Activated naive CD8-positive, alpha-beta T cell treated with anti-CD3 and anti-CD28 coated beads, Interleukin-2, amount 10 ng/mL, durations not matched to agents 7 days and 5 days (primary cell): ENCODE measurements at regions not wholly inside any gene's neighbourhood (a gene's known extent, or its start where the extent isn't known, plus 50 kb on each side); places are given as distances from the start of the nearest gene placed in this dataset. TPM values are rescaled to one million over a fixed set of nuclear protein-coding genes. Genes with fewer than 3 reads are reported as not detected.
"Not testable (repeated sequence)": the region's sequence is repeated elsewhere in the genome, so short reads cannot be mapped to it uniquely, and the experiment has no call there.

Source experiments
- ATAC-seq: fragments of 150-1000 bp; cut with Tn5 transposase; one replicate; pipeline ENCODE4 v1.10.0; 2021; ENCODE audit warnings: low read depth, moderate library complexity
- POLR2A ChIA-PET: fragments of 350-600 bp; sonication (Branson Sonifier 250); formaldehyde crosslinking; loops from one replicate; lab custom pipeline; 2021; ENCODE audit warnings: antibody characterized with exemption; lab: Charles Lee
- DNase-seq: peaks from one replicate; pipeline ENCODE4 v3.0.0; 2021
- H3K27ac Mint-ChIP-seq: one replicate; pipeline ENCODE4 v1.8.0; 2022; ENCODE audit warnings: mild to moderate bottlenecking, mixed read lengths
- H3K27me3 Mint-ChIP-seq: one replicate; pipeline ENCODE4 v1.8.0; 2022; ENCODE audit warnings: mild to moderate bottlenecking, moderate library complexity, mixed read lengths
- H3K36me3 Mint-ChIP-seq: one replicate; pipeline ENCODE4 v1.8.0; 2021; ENCODE audit warnings: mild to moderate bottlenecking, mixed read lengths
- H3K4me1 Mint-ChIP-seq: one replicate; pipeline ENCODE4 v1.8.0; 2021; ENCODE audit warnings: mixed read lengths
- H3K4me3 Mint-ChIP-seq: one replicate; pipeline ENCODE4 v1.8.0; 2022; ENCODE audit warnings: mild to moderate bottlenecking, moderate library complexity, mixed read lengths
- H3K9me3 Mint-ChIP-seq: one replicate; pipeline ENCODE4 v1.8.0; 2021; ENCODE audit warnings: mixed read lengths
- microRNA-seq: library from miRNA; unstranded; fragments of <30 nt; microRNA quantifications from one replicate; pipeline ENCODE4 v1.2.0, GENCODE V29; 2022

DNA sequence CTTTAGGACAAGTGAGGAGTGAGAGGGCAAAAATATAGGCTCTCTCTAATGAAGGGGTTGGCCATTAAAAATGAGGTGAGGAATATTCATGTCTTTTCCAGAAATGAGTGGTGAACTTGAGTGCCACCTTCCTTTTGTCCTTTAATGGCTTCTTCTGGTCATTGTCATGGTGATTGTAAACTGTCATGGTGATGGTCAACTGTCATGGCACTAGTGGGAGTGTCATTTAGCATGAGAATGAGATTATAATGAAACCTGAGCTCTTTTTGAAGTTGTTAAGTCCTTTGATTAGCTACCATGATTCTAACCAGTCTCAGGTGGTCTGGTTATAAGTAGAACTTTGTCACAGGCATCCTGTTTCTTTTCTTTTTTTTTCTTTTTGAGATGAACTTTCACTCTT is 524.4 kb downstream of the NEBL start:
- H3K27ac Mint-ChIP-seq = no peak overlapping the region
- no peak for ATAC-seq
- H3K27me3 Mint-ChIP-seq = no peaks in the 10 kb centered on the region
- POLR2A ChIA-PET = no interaction called here
- H3K4me1 Mint-ChIP-seq = no peaks in the 10 kb centered on the region
- no peak overlapping the region for H3K4me3 Mint-ChIP-seq
- no peak for DNase-seq
- peaks cover 5% of the 10 kb centered on the region for H3K9me3 Mint-ChIP-seq
- H3K36me3 Mint-ChIP-seq = no peaks in the 10 kb centered on the region

DNA sequence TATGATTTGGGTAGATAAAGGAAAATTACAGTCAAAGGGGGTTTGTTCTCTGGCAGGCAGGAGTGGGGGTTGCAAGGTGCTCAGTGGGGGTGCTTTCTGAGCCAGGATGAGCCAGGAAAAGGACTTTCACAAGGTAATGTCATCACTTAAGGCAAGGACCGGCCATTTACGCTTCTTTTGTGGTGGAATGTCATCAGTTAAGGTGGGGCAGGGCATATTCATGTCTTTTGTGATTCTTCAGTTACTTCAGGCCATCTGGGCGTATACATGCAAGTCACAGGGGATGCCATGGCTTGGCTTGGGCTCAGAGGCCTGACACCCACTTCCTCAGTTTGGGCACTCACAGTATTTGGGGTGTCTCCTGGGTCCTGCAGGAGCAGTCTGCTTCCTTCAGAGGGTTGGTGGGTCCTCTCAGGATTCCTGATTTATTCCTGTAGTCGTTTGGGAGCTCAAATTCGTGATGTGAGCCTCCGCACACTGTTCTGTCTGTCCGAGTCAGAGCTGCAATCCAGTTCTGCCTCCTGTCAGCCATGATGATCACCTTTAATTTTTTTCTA is 526.1 kb downstream of the NEBL start:
- H3K4me1 Mint-ChIP-seq, POLR2A ChIA-PET, H3K4me3 Mint-ChIP-seq, DNase-seq, H3K9me3 Mint-ChIP-seq, H3K27me3 Mint-ChIP-seq, H3K27ac Mint-ChIP-seq, H3K36me3 Mint-ChIP-seq, ATAC-seq: not testable (repeated sequence)

DNA sequence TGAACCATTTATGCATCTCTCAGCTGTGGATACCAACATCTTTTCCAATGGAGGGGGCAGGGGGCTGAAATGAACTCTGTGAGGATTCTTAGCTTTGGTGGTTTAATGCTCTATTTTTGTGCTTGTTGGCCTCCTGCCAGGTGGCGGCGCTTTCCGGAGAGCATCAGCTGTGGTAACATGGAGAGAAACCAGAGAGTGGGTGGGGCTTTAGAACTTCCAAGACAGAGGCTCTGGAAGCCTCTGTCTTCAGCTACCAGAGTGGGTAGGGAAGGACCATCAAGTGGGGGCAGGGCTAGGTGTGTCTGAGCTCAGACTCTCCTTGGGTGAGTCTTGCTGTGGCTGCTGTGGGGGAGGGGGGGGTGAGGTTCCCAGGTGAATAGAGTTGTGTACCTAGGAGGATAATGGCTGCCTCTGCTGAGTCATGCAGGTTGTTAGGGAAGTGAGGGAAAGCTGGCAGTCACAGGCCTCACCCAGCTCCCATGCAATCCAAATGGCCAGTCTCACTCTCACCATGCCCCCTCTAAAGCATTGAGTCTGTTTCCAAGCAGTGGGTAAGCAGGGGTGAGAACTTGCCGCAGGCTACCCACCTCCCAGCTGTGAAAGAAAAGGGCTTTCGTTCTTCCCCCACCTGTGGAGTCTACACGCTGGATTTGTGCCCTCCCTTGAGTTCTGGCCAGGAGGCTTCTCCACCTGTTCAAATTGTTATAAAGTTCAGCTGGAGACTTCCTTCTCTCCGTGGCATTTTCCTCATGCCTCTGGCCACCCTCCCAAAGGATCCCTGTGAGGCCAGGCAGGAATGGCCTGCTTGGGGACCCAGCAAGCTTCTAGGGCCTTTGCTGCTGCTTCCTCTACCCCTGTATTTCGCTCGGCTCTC is 527.0 kb downstream of the NEBL start:
- DNase-seq (no peak), ATAC-seq (no peak)
- H3K9me3 Mint-ChIP-seq = peaks cover 7% of the 10 kb centered on the region
- no peaks in the 10 kb centered on the region for H3K4me1 Mint-ChIP-seq
- no peak overlapping the region for H3K27ac Mint-ChIP-seq
- H3K4me3 Mint-ChIP-seq = no peak overlapping the region
- no peaks in the 10 kb centered on the region for H3K27me3 Mint-ChIP-seq
- no peaks in the 10 kb centered on the region for H3K36me3 Mint-ChIP-seq
- POLR2A ChIA-PET = no interaction called here

DNA sequence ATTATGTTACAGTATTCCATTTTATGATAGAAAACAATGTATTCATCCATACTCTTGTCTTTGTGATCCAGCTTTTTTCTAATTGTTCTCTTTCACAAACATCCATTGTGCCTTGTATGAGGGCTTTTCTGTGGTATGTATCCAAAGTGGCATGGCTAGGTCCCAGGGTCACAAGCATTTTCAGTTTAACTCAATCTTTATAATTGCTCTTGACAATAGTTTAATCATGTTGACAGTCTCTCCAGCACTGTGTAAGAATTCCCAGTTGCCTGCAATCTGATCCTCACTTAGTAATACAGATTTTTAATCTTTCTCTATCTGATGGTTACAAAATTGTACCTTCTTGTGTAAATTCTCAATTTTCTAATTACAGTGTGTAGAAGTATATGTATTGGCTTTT is 533.4 kb downstream of the NEBL start:
- no peak for DNase-seq
- no peak overlapping the region for H3K27ac Mint-ChIP-seq
- ATAC-seq = no peak
- H3K36me3 Mint-ChIP-seq = no peaks in the 10 kb centered on the region
- no peak overlapping the region for H3K4me3 Mint-ChIP-seq
- H3K27me3 Mint-ChIP-seq = no peaks in the 10 kb centered on the region
- POLR2A ChIA-PET = no interaction called here
- peaks cover 7% of the 10 kb centered on the region for H3K9me3 Mint-ChIP-seq
- no peaks in the 10 kb centered on the region for H3K4me1 Mint-ChIP-seq

DNA sequence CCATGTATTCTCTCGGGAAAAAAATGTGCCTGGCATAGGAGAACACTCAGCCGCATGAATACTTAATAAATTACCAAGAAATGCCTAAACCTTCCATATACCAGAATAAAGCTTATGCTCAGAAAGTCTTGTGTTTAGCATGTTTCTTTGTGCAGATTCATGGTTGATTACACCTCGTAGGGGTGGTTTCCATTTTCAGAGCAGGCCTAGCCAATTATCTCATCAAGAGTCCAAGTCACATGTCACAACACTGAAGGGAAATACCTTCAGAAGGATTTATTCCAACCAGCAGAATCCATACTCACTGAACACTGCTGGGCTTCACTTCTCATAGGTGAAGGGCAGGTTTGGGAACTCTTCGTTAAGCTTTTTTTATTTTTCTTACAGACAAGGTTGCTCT is 539.7 kb downstream of the PLXDC2 start:
- Mint-ChIP-seq H3K4me1 (no peaks in the 10 kb centered on the region), H3K27ac (no peak overlapping the region)

DNA sequence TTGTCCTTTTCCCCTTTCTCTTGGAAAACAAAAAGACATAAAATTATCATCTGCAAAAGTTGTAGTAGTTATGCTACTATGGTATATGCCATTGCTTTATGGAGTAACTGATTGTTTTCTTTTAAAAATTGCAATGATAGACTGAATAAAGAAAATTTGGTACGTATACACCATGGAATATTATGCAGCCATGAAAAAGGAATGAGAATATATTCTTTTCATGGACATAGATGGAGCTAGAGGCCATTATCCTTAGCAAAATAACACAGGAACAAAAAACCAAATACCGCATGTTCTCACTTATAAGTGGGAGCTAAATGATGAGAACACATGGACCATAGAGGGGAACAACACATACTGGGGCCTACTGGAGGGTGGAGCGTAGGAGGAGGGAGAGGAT is 538.8 kb downstream of the PLXDC2 start:
- Mint-ChIP-seq H3K4me3 (no peak overlapping the region), H3K27ac (no peak overlapping the region), H3K36me3 (no peaks in the 10 kb centered on the region), H3K4me1 (no peaks in the 10 kb centered on the region), H3K27me3 (no peaks in the 10 kb centered on the region), H3K9me3 (peaks cover 7% of the 10 kb centered on the region)
- POLR2A ChIA-PET = no interaction called here
- ATAC-seq (no peak), DNase-seq (no peak)

More for the DNA sequence above, 539.7 kb downstream of the PLXDC2 start:
- ATAC-seq (no peak), DNase-seq (no peak)
- no peaks in the 10 kb centered on the region for H3K36me3 Mint-ChIP-seq
- POLR2A ChIA-PET = no interaction called here
- no peaks in the 10 kb centered on the region for H3K27me3 Mint-ChIP-seq
- H3K9me3 Mint-ChIP-seq = peaks cover 5% of the 10 kb centered on the region
- no peak overlapping the region for H3K4me3 Mint-ChIP-seq

DNA sequence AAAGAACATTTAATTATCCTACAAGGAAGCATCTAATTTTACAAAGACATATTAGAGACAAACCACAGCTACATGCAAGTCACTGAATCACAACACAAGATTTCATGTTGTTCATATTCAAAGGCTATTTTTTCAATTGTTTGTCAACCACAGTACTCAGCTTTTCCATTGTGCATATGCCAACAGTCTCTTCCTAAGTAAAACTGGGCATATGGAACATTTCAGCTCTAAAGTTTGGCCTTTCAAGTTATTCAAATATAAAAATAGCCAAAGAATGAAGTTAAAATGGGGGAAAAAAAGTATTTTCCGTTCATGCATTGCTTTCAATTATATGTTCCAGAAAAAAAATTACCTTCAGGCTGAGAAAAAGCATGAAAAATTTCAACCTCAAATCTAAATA is 537.9 kb downstream of the PLXDC2 start:
- Mint-ChIP-seq H3K27me3 (no peaks in the 10 kb centered on the region), H3K4me1 (no peaks in the 10 kb centered on the region), H3K27ac (no peak overlapping the region), H3K9me3 (peaks cover 7% of the 10 kb centered on the region), H3K4me3 (no peak overlapping the region), H3K36me3 (no peaks in the 10 kb centered on the region)
- ATAC-seq (no peak), DNase-seq (no peak)
- POLR2A ChIA-PET = no interaction called here

DNA sequence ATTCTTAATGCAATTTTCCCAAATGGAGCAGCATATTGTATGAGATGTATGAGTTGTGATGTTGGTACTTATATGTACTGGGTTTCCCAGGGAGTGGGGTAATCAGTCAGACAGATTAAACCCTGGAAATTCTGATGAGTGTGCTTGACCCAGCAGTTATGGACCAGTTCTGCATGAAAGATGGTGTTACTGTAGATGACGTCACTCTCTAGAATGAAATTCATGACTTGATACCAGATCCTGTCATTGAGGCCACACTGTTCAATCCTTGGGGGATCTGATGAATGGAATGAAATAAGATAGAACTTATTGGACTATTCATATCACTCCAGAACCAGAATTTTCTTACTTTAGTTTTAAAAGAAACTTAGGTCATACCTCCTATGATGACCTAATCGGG is 534.3 kb downstream of the PLXDC2 start:
- Mint-ChIP-seq H3K27ac (no peak overlapping the region), H3K4me1 (no peaks in the 10 kb centered on the region), H3K27me3 (no peaks in the 10 kb centered on the region), H3K36me3 (no peaks in the 10 kb centered on the region), H3K4me3 (no peak overlapping the region), H3K9me3 (peaks cover 7% of the 10 kb centered on the region)
- DNase-seq = no peak
- POLR2A ChIA-PET = no interaction called here
- no peak for ATAC-seq

DNA sequence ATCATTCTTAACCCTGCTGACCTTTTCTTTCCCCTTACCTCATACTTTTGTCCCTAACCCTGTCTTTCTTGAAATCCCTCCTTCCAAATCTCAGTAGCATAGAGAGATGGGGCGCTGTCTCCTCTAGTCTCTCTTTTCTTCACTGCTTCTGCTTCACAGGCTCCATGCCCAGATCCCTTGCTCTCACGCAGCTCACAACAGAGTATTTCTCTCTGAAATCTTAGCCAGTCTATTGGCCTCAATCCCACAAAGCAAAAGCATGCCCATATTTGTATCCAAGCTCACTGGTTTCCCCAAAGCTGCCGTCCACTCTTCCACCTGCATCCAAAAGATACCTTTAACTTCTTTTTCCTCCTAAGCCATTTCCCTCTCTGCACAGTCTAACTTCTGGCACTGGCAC is 526.8 kb downstream of the PLXDC2 start:
- Mint-ChIP-seq H3K9me3 (peaks cover 14% of the 10 kb centered on the region), H3K4me1 (no peaks in the 10 kb centered on the region), H3K4me3 (no peak overlapping the region), H3K27me3 (no peaks in the 10 kb centered on the region), H3K36me3 (no peaks in the 10 kb centered on the region), H3K27ac (peak overlapping the region; percentile 21)
- ATAC-seq (no peak), DNase-seq (no peak)
- POLR2A ChIA-PET = no interaction called here

Small RNAs in the stretch of these regions (microRNA-seq; reads per million reads assigned to microRNA genes)
- gene MIR4675 = not detected
